Psoas muscle (tissue), 7 donors: ENCODE measurements at regions not wholly inside any gene's neighbourhood (a gene's known extent, or its start where the extent isn't known, plus 50 kb on each side); places are given as distances from the start of the nearest gene placed in this dataset.

ENCODE experiments used
- ATAC-seq, 4 donors: fragments of 200-7000 bp; cut with Tn5 transposase; one replicate each; pipeline ENCODE4 v1.9.1; 2020; ENCODE audit warnings: moderate library complexity in 3 of 4, mild to moderate bottlenecking in 2 of 4
- DNase-seq, 2 donors: peaks; one replicate each; pipeline ENCODE4 v3.0.0-alpha.2; 2020
- H3K27ac ChIP-seq: fragments of 200-600 bp; one replicate; pipeline ENCODE4 v1.8.0; 2022
- H3K27me3 ChIP-seq, 3 donors: fragments of 200-600 bp in 1 of 3; one replicate each; pipeline versions ENCODE4 v1.6.1 to v1.8.0; 2013 to 2022; ENCODE audit warnings: low read length in 2 of 3, mild to moderate bottlenecking in 2 of 3, moderate library complexity in 1 of 3; ENCODE audit not compliant: insufficient read depth in 3 of 3
- H3K36me3 ChIP-seq, 2 donors: fragments of 200-600 bp in 1 of 2; one replicate each; pipeline versions ENCODE4 v1.6.1 to v1.8.0; 2013 to 2022; ENCODE audit warnings: low read depth in 1 of 2, mild to moderate bottlenecking in 1 of 2, moderate library complexity in 1 of 2; ENCODE audit not compliant: insufficient read depth in 1 of 2
- H3K4me1 ChIP-seq: fragments of 200-600 bp; one replicate; pipeline ENCODE4 v1.8.0; 2022
- H3K4me3 ChIP-seq: fragments of 200-600 bp; one replicate; pipeline ENCODE4 v1.8.0; 2022; ENCODE audit warnings: mild to moderate bottlenecking
- H3K9me3 ChIP-seq: fragments of 200-600 bp; one replicate; pipeline ENCODE4 v1.8.0; 2022
- WGBS, 3 donors: extraction: QIAGEN DNeasy Blood & Tissue Kit; methylation state at CpG; one replicate each; pipeline versions ENCODE4 v1.1.6 to v1.1.7; 2013; 5-methylcytosine and 5-hydroxymethylcytosine counted together
- intact Hi-C, 2 donors: fragments of 100-400 bp; cut with DNase I; formaldehyde crosslinking; loops; one replicate each; pipeline versions ENCODE4 v1.11.0 to v1.14.2; 2022
- TF ChIP-seq, protein P1 (sequence below): fragments of 200-600 bp; IDR thresholded peaks from one replicate; pipeline ENCODE4 v1.8.0; 2022; ENCODE audit warnings: antibody characterized with exemption
- donor health status: healthy with polysubstance abuse.
- donor health status: DM: no; HTN: no; CAD: no; lungs with moderate emphysema.
- donor health status: Bipolar disorder and iron deficiency.
- donor health status: healthy.
- donor health status: DM: yes; HTN: yes; CAD: no.
- donor health status: DM: no; HTN: no; CAD: no.
- donor health status: DM: yes; HTN: yes; CAD: no.

GRCh38 chr3:22555753-22556435 is 647.2 kb upstream of the UBE2E2 start:
- TF ChIP-seq, protein P1, sequence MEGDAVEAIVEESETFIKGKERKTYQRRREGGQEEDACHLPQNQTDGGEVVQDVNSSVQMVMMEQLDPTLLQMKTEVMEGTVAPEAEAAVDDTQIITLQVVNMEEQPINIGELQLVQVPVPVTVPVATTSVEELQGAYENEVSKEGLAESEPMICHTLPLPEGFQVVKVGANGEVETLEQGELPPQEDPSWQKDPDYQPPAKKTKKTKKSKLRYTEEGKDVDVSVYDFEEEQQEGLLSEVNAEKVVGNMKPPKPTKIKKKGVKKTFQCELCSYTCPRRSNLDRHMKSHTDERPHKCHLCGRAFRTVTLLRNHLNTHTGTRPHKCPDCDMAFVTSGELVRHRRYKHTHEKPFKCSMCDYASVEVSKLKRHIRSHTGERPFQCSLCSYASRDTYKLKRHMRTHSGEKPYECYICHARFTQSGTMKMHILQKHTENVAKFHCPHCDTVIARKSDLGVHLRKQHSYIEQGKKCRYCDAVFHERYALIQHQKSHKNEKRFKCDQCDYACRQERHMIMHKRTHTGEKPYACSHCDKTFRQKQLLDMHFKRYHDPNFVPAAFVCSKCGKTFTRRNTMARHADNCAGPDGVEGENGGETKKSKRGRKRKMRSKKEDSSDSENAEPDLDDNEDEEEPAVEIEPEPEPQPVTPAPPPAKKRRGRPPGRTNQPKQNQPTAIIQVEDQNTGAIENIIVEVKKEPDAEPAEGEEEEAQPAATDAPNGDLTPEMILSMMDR, result no peak
- Histone ChIP-seq H3K36me3 (no peaks in the 10 kb centered on the region), H3K4me1 (no peaks in the 10 kb centered on the region), H3K4me3 (no peak overlapping the region), H3K27ac (no peak overlapping the region), H3K27me3 (no peaks in the 10 kb centered on the region), H3K9me3 (no peaks in the 10 kb centered on the region)
- DNase-seq (no peak), ATAC-seq (no peak)
- WGBS, 3 donors, result 77 to 82% (median 78%) methylated on average over 5 of the region's 5 CpGs
- intact Hi-C loops, result loop anchor here in 1 of 2 donors (5.0 kb wide), 1 partner anchor 336 kb away; no protein-coding TSS in a partner anchor

DNA sequence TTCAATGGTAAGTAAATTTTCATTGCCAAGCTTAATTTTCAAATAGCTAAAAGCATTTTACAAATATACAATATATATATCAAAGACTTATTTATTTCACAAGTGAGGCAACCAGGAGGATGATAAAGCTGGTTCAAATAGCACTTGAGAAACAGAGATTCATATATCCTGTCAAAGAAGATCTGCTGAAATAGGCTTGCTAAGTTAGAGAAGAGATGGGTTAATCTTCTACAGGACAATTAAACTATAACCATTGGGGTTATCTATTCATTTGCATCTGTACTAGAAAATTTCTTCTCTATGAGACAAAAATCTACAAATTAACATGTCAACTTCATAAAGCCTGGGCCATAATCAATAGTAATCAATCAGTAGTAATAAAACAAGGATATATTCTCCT is 637.7 kb upstream of the UBE2E2 start:
- H3K27me3 ChIP-seq, result no peaks in the 10 kb centered on the region
- no peak overlapping the region for H3K27ac ChIP-seq
- H3K4me1 ChIP-seq, result no peaks in the 10 kb centered on the region
- ATAC-seq (no peak), DNase-seq (no peak)
- TF ChIP-seq, protein P1, result no peak
- H3K36me3 ChIP-seq, result no peaks in the 10 kb centered on the region
- no peak overlapping the region for H3K4me3 ChIP-seq
- intact Hi-C loops, result loop anchor here in 1 of 2 donors (2.0 kb wide), 1 partner anchor 395 kb away; no protein-coding TSS in a partner anchor
- H3K9me3 ChIP-seq, result no peaks in the 10 kb centered on the region

DNA sequence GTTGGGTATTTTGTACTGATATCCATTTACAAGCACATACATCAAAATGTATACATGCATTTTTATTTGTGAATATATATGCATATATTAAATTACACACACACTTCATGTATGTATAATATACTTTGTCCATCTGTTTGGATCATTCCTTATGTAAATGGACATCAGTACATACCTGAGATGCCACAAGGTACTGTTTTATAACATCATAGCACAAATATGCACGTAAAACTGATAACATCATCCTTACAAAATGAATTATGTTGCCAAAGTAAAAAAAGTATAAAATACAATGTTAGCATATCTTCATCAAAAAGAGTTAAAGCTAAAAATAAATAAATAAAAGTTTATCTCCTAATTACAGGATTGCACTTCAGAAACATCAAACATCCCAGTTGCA is 634.8 kb upstream of the UBE2E2 start:
- Histone ChIP-seq H3K4me3 (no peak overlapping the region), H3K4me1 (no peaks in the 10 kb centered on the region), H3K36me3 (no peaks in the 10 kb centered on the region), H3K27ac (no peak overlapping the region), H3K27me3 (no peaks in the 10 kb centered on the region), H3K9me3 (no peaks in the 10 kb centered on the region)
- intact Hi-C loops, result no loop called here
- 90 to 93% (median 91%) methylated on average over 1 of the region's 1 CpG for WGBS, 3 donors
- ATAC-seq, result no peak
- TF ChIP-seq, protein P1, result no peak
- no peak for DNase-seq

- 61 to 65% (median 65%) methylated on average over 2 of the region's 2 CpGs for WGBS, 3 donors
- no peaks in the 10 kb centered on the region for H3K4me1 ChIP-seq
- H3K36me3 ChIP-seq, result no peaks in the 10 kb centered on the region
- no peak for DNase-seq
- H3K27ac ChIP-seq, result no peak overlapping the region
- intact Hi-C loops, result no loop called here
- ATAC-seq, result no peak
- H3K4me3 ChIP-seq, result no peak overlapping the region
- TF ChIP-seq, protein P1, result no peak
- no peaks in the 10 kb centered on the region for H3K27me3 ChIP-seq
- no peaks in the 10 kb centered on the region for H3K9me3 ChIP-seq
Observed at GRCh38 chr3:22569570-22569969, 633.6 kb upstream of the UBE2E2 start.

- Histone ChIP-seq H3K4me1 (no peaks in the 10 kb centered on the region), H3K4me3 (no peak overlapping the region), H3K27ac (no peak overlapping the region), H3K27me3 (no peaks in the 10 kb centered on the region), H3K9me3 (no peaks in the 10 kb centered on the region), H3K36me3 (no peaks in the 10 kb centered on the region)
- ATAC-seq (no peak), DNase-seq (no peak)
- intact Hi-C loops, result no loop called here
- TF ChIP-seq, protein P1, result no peak
Observed at GRCh38 chr3:22581007-22581406, 622.1 kb upstream of the UBE2E2 start.
